ENCODE measurements at regions not wholly inside any gene's neighbourhood (a gene's known extent, or its start where the extent isn't known, plus 50 kb on each side); places are given as distances from the start of the nearest gene placed in this dataset.
A peak's percentile ranks its signal among the peaks of the same experiment; 100 is the strongest.

DNA sequence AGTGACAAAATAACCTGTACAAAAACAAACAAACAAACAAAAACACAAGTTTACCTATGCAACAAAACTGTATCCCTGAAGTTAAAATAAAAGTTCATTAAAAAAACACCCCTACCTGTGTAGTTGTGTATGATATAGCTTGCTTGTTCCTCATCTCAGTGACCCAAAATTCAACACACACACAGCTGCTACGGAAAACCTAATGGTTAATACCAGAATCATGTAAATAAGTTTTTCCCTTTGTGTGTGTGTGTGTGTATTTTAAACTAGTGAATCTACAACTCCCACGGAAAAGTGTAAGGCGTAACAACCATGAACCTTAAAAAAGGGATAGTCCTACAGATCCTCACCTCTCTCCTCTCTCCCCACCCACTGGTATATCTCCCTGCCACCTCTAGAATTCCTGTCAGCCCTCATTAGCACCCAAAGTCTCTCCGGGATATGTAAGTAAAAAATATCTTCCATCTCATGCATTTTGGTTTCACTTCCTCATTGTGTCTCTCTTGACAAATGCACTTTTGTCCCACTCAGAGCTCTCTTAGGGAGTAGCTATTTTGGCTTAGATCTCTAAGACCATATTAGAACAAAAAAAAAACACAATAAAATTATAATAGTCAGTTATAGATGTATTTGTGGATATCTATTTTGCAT lies 2236.5 kb downstream of the PCDH9 start:
- peak; percentile 37 to 49 for ATAC-seq (ENCODE audit: low read depth in 2 of 2)
- H3K9me3 Mint-ChIP-seq, result peaks cover 0 to 2% (median 0%) of the 10 kb centered on the region in 7 donors
- no peak for DNase-seq
- H3K4me3 Mint-ChIP-seq, result no peak overlapping the region
- no peaks in the 10 kb centered on the region for H3K36me3 Mint-ChIP-seq
- peaks cover 0 to 6% (median 0%) of the 10 kb centered on the region in 3 donors for H3K4me1 Mint-ChIP-seq
- no peaks in the 10 kb centered on the region for H3K27me3 Mint-ChIP-seq
- H3K27ac Mint-ChIP-seq, result no peak overlapping the region

DNA sequence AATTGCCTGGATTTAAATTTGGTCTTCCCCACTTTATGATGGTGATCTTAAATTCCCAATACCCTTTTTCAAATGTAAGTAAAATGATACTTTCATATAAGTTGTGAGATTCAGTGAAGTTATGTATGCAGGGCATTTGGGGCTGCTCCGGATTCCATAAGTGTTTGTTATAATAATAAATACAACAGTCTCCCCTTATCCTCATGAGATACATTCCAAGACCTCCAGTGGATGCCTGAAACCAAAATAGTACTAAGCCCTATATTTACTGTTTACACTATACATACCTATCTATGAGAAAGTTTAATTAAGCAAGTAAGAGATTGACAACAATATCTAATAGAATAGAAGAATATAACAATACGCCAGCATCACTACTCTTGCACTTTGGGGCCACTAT lies 2237.8 kb downstream of the PCDH9 start:
- ATAC-seq (ENCODE audit: low read depth in 2 of 2), result no peak
- H3K9me3 Mint-ChIP-seq, result peaks cover 0 to 2% (median 0%) of the 10 kb centered on the region in 7 donors

DNA sequence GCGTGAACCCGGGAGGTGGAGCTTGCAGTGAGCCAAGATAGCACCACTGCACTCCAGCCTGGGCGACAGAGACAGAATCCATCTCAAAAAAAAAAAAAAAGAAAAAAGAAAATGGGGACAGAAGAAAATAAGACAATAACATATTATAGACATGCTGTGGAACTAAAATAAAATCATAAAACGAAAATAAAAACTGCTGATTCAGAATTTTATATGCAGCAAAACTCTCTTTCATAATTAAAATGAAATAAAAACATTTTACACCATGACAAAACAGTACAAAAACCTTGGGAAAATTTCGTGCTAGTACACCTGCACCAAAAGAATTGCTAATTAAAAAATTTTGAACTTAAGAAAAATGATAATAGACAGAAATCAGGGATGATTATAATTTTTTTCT lies 2245.1 kb downstream of the PCDH9 start:
- Mint-ChIP-seq H3K36me3 (no peaks in the 10 kb centered on the region), H3K27ac (no peak overlapping the region), H3K9me3 (peaks cover 2 to 17% (median 7%) of the 10 kb centered on the region in 7 donors), H3K4me1 (no peaks in the 10 kb centered on the region), H3K27me3 (no peaks in the 10 kb centered on the region), H3K4me3 (no peak overlapping the region)
- ATAC-seq (ENCODE audit: low read depth in 2 of 2) (no peak), DNase-seq (no peak)

More for the DNA sequence above, 2237.8 kb downstream of the PCDH9 start:
- Mint-ChIP-seq H3K27ac (no peak overlapping the region), H3K4me1 (peaks cover 0 to 6% (median 0%) of the 10 kb centered on the region in 3 donors), H3K36me3 (no peaks in the 10 kb centered on the region), H3K4me3 (no peak overlapping the region), H3K27me3 (no peaks in the 10 kb centered on the region)
- no peak for DNase-seq

DNA sequence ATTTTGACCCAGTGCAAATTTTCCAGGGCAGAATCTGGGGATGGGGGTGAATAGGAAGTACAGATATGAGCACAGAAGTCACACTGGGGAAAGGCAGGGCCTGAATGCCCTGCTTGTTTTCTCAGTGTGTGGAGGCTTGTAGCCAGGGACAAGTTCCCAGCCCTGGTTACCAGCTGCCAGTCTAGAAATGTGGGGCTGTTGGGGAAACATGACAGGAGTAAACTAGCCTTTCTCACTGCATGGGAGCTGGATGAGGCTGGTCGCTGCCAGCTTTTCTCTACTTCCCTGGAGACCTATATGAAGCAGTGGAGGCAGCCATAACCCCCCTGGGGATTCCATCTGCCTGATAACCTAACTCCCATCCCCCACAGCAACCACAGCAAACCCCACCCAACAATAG lies 2267.7 kb downstream of the PCDH9 start:
- Mint-ChIP-seq H3K4me3 (no peak overlapping the region), H3K36me3 (no peaks in the 10 kb centered on the region), H3K27me3 (no peaks in the 10 kb centered on the region), H3K4me1 (no peaks in the 10 kb centered on the region), H3K9me3 (peaks cover 0 to 10% (median 7%) of the 10 kb centered on the region in 7 donors), H3K27ac (no peak overlapping the region)
- DNase-seq, result no peak
- ATAC-seq (ENCODE audit: low read depth in 2 of 2), result no peak

DNA sequence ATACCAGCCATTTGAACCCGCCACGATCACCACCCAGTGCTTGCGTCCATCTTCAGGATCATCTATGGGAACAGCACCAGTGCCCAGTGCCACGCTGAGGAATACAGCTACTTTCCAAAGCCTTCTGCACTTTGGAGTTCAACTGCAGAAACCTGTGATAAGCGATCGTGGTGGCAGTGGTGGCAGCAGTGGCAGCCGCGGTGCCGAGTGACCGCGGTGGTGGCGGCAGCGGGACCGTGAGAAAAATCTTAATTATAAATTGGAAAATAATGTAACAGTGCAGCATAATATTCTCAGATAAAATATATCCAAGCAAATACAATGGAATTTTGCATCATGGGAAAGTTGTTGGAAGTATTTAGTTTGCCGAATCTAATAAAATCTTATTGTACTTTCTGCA lies 2270.9 kb downstream of the PCDH9 start:
- no peaks in the 10 kb centered on the region for H3K4me1 Mint-ChIP-seq
- no peak for DNase-seq
- no peaks in the 10 kb centered on the region for H3K36me3 Mint-ChIP-seq
- H3K4me3 Mint-ChIP-seq, result no peak overlapping the region
- no peak overlapping the region for H3K27ac Mint-ChIP-seq
- no peaks in the 10 kb centered on the region for H3K27me3 Mint-ChIP-seq
- peaks cover 2 to 10% (median 5%) of the 10 kb centered on the region in 7 donors for H3K9me3 Mint-ChIP-seq
- no peak for ATAC-seq (ENCODE audit: low read depth in 2 of 2)

DNA sequence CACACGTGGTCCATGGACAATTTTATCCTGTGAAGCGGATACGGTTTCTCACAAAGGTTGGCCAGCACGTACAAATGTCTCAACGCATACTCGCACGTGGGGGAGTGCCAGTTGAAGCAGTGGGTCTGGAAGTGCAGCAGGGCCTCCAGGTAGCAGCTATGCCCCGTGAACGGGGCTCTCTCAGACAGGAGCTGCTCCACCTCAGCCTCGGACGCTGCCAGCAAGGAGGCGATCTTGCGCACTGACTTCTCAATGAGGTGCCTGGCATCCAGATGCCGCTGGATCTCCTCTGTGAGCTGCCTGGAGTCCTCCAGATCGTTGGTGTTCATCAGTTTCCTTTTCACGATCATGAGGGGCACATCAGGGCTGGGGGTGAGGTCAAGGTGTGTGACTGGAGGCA lies 2272.0 kb downstream of the PCDH9 start:
- ATAC-seq (ENCODE audit: low read depth in 2 of 2), result no peak
- no peaks in the 10 kb centered on the region for H3K36me3 Mint-ChIP-seq
- H3K27me3 Mint-ChIP-seq, result no peaks in the 10 kb centered on the region
- H3K4me1 Mint-ChIP-seq, result no peaks in the 10 kb centered on the region
- no peak for DNase-seq
- no peak overlapping the region for H3K4me3 Mint-ChIP-seq
- no peak overlapping the region for H3K27ac Mint-ChIP-seq
- peaks cover 2 to 10% (median 5%) of the 10 kb centered on the region in 7 donors for H3K9me3 Mint-ChIP-seq

DNA sequence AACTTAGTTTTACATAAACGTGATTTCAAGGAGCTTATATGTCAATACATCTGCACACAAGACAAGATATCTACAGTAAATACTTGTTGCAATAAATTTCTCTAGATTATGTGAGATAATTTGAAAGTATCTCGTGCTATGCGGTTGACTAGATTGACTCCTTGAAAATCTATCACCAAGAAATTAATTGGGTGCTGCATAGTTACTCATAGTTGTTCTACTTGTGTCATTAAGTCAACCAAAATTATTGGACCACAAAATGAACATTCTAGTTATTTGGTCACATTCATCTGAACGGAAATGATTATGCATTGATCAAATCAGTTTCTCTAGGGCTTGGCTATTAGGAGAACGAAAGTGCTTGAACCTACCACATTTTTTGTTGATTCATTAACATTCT lies 2291.5 kb downstream of the PCDH9 start:
- Mint-ChIP-seq H3K4me3 (no peak overlapping the region), H3K9me3 (peaks cover 0 to 5% (median 4%) of the 10 kb centered on the region in 7 donors), H3K4me1 (no peaks in the 10 kb centered on the region), H3K27ac (no peak overlapping the region), H3K36me3 (no peaks in the 10 kb centered on the region), H3K27me3 (no peaks in the 10 kb centered on the region)
- ATAC-seq (ENCODE audit: low read depth in 2 of 2) (no peak), DNase-seq (no peak)

DNA sequence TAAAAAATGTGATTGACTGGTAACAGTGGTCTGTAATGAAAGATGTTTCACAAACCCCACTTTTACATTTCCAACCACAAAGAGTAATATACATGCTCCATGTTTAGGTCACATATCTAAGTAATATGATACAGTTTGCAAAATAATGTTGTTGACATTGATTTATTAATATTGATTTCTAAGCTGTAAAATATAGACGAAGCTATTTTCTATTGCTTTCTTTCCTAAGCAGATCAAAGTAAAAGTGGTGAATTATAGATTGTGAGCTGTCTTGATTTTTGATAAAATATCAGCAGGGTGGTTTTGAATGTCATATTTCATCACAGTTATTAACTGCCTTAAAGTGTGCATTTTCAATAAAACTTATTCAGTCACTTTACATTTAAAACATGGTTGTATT lies 2292.8 kb downstream of the PCDH9 start:
- Mint-ChIP-seq H3K4me1 (no peaks in the 10 kb centered on the region), H3K4me3 (no peak overlapping the region), H3K27ac (no peak overlapping the region), H3K27me3 (no peaks in the 10 kb centered on the region), H3K9me3 (peaks cover 0 to 4% (median 2%) of the 10 kb centered on the region in 7 donors), H3K36me3 (no peaks in the 10 kb centered on the region)
- no peak for ATAC-seq (ENCODE audit: low read depth in 2 of 2)
- no peak for DNase-seq

DNA sequence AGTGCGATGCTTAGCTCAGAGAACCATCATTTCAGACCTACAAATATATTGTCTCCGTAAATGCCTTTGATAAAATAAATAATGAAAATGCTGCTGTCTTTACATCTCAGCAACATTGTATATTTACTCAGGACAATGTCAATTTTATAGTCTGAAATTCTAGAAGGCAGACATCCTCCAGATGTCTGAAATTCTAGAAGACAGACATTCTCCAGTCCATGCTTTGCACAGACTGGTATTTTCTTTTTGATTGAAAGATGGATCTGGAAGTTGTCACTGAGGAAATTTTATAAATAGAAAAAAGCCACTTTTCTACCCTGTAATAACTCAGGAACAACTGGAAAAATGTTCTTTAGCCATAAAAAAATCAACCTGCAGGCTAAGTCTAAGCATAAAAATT lies 2293.3 kb downstream of the PCDH9 start:
- DNase-seq (no peak), ATAC-seq (ENCODE audit: low read depth in 2 of 2) (no peak)
- H3K27me3 Mint-ChIP-seq, result no peaks in the 10 kb centered on the region
- no peaks in the 10 kb centered on the region for H3K4me1 Mint-ChIP-seq
- H3K27ac Mint-ChIP-seq, result no peak overlapping the region
- no peak overlapping the region for H3K4me3 Mint-ChIP-seq
- H3K9me3 Mint-ChIP-seq, result peaks cover 0 to 4% (median 0%) of the 10 kb centered on the region in 7 donors
- H3K36me3 Mint-ChIP-seq, result no peaks in the 10 kb centered on the region

DNA sequence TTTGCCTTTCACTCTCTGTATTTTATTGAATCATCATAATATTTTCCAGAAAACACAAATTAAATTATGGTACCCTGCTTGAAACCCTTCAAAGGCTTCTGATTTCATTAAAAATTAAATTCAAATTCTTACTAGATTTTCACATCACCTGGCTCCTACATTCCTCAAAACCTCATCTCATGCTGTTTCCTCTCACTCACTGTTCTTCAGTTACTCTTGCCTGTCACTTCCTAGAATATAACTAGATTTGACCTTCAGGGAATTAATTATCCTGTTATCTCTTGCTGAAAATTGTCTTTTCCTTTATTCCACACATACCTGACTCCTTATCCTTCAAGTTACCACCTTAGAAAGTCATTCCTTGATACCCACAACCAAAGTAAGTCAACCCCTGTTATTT lies 2294.7 kb downstream of the PCDH9 start:
- DNase-seq, result no peak
- H3K36me3 Mint-ChIP-seq, result no peaks in the 10 kb centered on the region
- ATAC-seq (ENCODE audit: low read depth in 2 of 2), result no peak
- no peak overlapping the region for H3K27ac Mint-ChIP-seq
- no peaks in the 10 kb centered on the region for H3K27me3 Mint-ChIP-seq
- H3K4me1 Mint-ChIP-seq, result no peaks in the 10 kb centered on the region
- no peak overlapping the region for H3K4me3 Mint-ChIP-seq
- H3K9me3 Mint-ChIP-seq, result peaks cover 0 to 4% (median 0%) of the 10 kb centered on the region in 7 donors

DNA sequence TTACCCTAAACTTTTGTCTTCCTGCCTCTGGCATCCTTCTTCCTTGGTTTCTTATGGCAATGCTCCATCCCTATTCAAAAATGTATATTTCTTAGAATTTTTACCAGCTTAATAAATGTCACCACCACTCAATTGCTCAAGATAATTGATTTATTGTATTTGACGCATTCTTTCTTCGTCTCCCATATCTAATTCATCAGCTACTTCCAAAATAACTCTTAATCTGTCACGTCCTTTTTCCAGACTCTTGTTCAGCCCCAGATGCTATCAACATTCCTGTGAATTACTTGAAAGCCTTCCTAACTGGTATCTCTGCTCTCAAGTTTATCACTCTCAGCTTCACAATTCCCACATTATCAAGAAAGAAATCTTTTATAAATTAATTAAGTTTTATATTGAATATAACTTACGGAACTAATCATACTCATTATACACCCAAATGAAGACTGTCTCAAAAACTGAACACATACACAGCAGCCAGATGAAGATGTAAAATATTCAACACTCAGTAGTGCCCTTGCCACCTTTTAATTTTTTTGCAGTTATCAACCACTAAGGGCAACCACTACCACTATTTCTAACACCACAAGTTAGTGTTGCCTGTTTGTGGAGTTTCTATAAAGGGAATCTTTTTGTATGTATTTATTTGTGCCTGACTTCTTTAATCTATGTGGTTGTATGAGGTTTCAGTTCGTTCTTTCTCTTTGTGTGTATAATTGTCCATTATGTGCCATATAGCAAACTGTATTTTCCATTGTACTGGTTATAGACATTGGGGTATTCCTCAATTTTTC lies 2295.4 kb downstream of the PCDH9 start:
- no peak overlapping the region for H3K4me3 Mint-ChIP-seq
- ATAC-seq (ENCODE audit: low read depth in 2 of 2) (no peak), DNase-seq (no peak)
- H3K27ac Mint-ChIP-seq, result no peak overlapping the region
- peaks cover 0 to 4% (median 0%) of the 10 kb centered on the region in 7 donors for H3K9me3 Mint-ChIP-seq
- no peaks in the 10 kb centered on the region for H3K4me1 Mint-ChIP-seq
- H3K36me3 Mint-ChIP-seq, result no peaks in the 10 kb centered on the region
- H3K27me3 Mint-ChIP-seq, result no peaks in the 10 kb centered on the region

DNA sequence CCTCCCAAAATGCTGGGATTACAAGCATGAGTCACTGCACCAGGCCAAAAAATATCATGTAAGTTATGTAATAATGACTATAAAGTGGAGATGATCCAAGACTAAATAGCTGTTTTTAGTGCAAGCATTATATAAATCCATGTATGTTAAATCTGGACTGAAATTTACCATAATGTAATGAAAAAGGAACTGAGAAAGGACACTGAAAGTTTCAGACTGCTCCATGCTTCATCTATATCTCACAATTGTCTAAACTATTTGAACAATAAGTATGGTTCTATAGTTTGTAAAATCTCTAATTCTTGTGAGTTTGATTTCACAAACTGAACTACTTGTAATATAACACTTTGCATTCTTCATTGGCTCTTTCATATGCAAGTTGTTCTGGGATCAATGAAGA lies 2299.5 kb downstream of the PCDH9 start:
- no peak for ATAC-seq (ENCODE audit: low read depth in 2 of 2)
- H3K27me3 Mint-ChIP-seq, result no peaks in the 10 kb centered on the region
- H3K4me3 Mint-ChIP-seq, result no peak overlapping the region
- H3K27ac Mint-ChIP-seq, result no peak overlapping the region
- no peaks in the 10 kb centered on the region for H3K4me1 Mint-ChIP-seq
- H3K9me3 Mint-ChIP-seq, result peaks cover 0 to 4% (median 0%) of the 10 kb centered on the region in 7 donors
- no peaks in the 10 kb centered on the region for H3K36me3 Mint-ChIP-seq
- DNase-seq, result no peak

DNA sequence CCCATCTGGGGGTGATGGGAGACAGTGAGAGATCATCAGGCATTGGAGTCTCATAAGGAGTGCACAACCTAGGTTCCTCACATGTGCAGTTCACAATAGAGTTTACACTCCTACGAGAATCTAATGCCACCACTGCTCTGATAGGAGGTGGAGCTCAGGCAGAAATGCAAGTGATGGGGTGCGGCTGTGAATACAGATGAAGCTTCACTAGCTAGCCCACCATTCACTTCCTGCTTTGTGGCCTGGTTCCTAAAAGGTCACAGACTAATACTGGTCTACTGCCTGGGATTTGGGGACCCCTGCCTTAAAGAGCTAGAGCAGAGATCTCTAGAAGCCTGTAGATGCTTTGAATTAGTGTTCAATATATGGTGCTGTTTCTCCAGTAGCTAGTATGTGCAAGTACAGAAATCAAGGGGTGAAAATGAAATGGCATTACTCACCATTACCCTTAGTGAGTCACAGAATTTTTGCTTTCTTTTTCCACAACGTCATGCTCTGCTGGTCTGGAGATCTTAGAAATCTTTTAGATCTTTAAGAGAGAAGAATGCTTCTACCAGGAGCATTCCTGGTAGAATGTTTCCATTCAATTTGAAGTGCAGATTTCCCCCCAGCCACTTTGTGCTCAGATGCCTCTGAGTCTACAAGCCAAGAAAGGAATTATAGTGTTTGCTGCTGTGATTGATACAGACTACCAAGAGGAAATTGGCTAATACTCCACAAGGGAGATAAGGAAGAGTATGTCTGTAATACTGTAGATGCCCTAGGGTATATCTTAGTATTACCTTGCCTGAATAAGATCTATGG lies 2301.2 kb downstream of the PCDH9 start:
- H3K4me1 Mint-ChIP-seq, result no peaks in the 10 kb centered on the region
- H3K27ac Mint-ChIP-seq, result no peak overlapping the region
- H3K4me3 Mint-ChIP-seq, result no peak overlapping the region
- ATAC-seq (ENCODE audit: low read depth in 2 of 2), result no peak
- no peak for DNase-seq
- H3K9me3 Mint-ChIP-seq, result peaks cover 0 to 2% (median 0%) of the 10 kb centered on the region in 7 donors
- H3K36me3 Mint-ChIP-seq, result no peaks in the 10 kb centered on the region
- H3K27me3 Mint-ChIP-seq, result no peaks in the 10 kb centered on the region
